ENCODE measurements at regions not wholly inside any gene's neighbourhood (a gene's known extent, or its start where the extent isn't known, plus 50 kb on each side); places are given as distances from the start of the nearest gene placed in this dataset.

GRCh38 chr1:96384611-96385010, 337.0 kb upstream of the PTBP2 start:
- no peak for TF ChIP-seq CTCF (IDR thresholded peaks at IDR 0.05; ENCODE audit: extremely low read depth, missing control alignments)
- DNase-seq (ENCODE audit: low spot score), result no peak

GRCh38 chr1:96387785-96388184, 333.8 kb upstream of the PTBP2 start:
- no peak for TF ChIP-seq CTCF (IDR thresholded peaks at IDR 0.05; ENCODE audit: extremely low read depth, missing control alignments)

GRCh38 chr1:96388421-96389310, 332.9 kb upstream of the PTBP2 start:
- DNase-seq (ENCODE audit: low spot score), result no peak
- TF ChIP-seq CTCF (IDR thresholded peaks at IDR 0.05; ENCODE audit: extremely low read depth, missing control alignments), result no peak

More at GRCh38 chr1:96387785-96388184, 333.8 kb upstream of the PTBP2 start:
- no peak for DNase-seq (ENCODE audit: low spot score)

- no peak for TF ChIP-seq CTCF (IDR thresholded peaks at IDR 0.05; ENCODE audit: extremely low read depth, missing control alignments)
- DNase-seq (ENCODE audit: low spot score), result no peak
These were observed 321.5 kb upstream of the PTBP2 start for GRCh38 chr1:96400089-96400488.

GRCh38 chr1:96409087-96409486, 312.5 kb upstream of the PTBP2 start:
- TF ChIP-seq CTCF (IDR thresholded peaks at IDR 0.05; ENCODE audit: extremely low read depth, missing control alignments), result no peak
- DNase-seq (ENCODE audit: low spot score), result no peak

GRCh38 chr1:96409689-96410088, 311.9 kb upstream of the PTBP2 start:
- TF ChIP-seq CTCF (IDR thresholded peaks at IDR 0.05; ENCODE audit: extremely low read depth, missing control alignments), result no peak
- no peak for DNase-seq (ENCODE audit: low spot score)

- no peak for TF ChIP-seq CTCF (IDR thresholded peaks at IDR 0.05; ENCODE audit: extremely low read depth, missing control alignments)
- no peak for DNase-seq (ENCODE audit: low spot score)
These were observed 310.6 kb upstream of the PTBP2 start for GRCh38 chr1:96411006-96411405.

Measured in GM20000 (cell line).